Activated T-cell treated with anti-CD3 and anti-CD28 coated beads, Interleukin-2, amount 50 U/mL, for 72 hours (primary cell): ENCODE measurements at regions not wholly inside any gene's neighbourhood (a gene's known extent, or its start where the extent isn't known, plus 50 kb on each side); places are given as distances from the start of the nearest gene placed in this dataset.

Source experiments
- ATAC-seq, 2 donors: fragments of 150-1000 bp; cut with Tn5 transposase; replicated peaks in 1 of 2; 2 replicates each; pipeline ENCODE4 v1.10.0; 2021; ENCODE audit warnings: moderate library complexity in 2 of 2, mild to moderate bottlenecking in 1 of 2
- DNase-seq, 2 donors: peaks; one replicate each; pipeline ENCODE4 v3.0.0; 2021 to 2022; ENCODE audit warnings: mixed read lengths in 1 of 2
- H3K27ac Mint-ChIP-seq: one replicate; pipeline ENCODE4 v1.8.0; 2022; ENCODE audit warnings: mild to moderate bottlenecking, moderate library complexity, mixed read lengths
- H3K27me3 Mint-ChIP-seq: one replicate; pipeline ENCODE4 v1.8.0; 2022; ENCODE audit warnings: low read depth, mixed read lengths
- H3K36me3 Mint-ChIP-seq, 2 donors: one replicate each; pipeline ENCODE4 v1.8.0; 2022; ENCODE audit warnings: mixed read lengths in 2 of 2, mild to moderate bottlenecking in 1 of 2; ENCODE audit not compliant: insufficient read depth in 2 of 2
- H3K4me1 Mint-ChIP-seq: one replicate; pipeline ENCODE4 v1.8.0; 2022; ENCODE audit warnings: low read depth, mixed read lengths
- H3K4me3 Mint-ChIP-seq, 2 donors: one replicate each; pipeline ENCODE4 v1.8.0; 2022; ENCODE audit warnings: mild to moderate bottlenecking in 2 of 2, mixed read lengths in 2 of 2, moderate library complexity in 2 of 2
- H3K9me3 Mint-ChIP-seq, 2 donors: one replicate each; pipeline ENCODE4 v1.8.0; 2022; ENCODE audit warnings: mixed read lengths in 2 of 2

- no peak for ATAC-seq
- no peak overlapping the region for H3K27ac Mint-ChIP-seq
- no peaks in the 10 kb centered on the region for H3K27me3 Mint-ChIP-seq
- peaks cover 3 to 9% of the 10 kb centered on the region in 2 donors for H3K9me3 Mint-ChIP-seq
- no peak overlapping the region for H3K4me3 Mint-ChIP-seq
- H3K36me3 Mint-ChIP-seq, result no peaks in the 10 kb centered on the region
- no peak for DNase-seq
- H3K4me1 Mint-ChIP-seq, result no peaks in the 10 kb centered on the region
Measured at GRCh38 chr10:83555264-83555663, 584.0 kb upstream of the GHITM start.

- Mint-ChIP-seq H3K4me1 (no peaks in the 10 kb centered on the region), H3K36me3 (no peaks in the 10 kb centered on the region), H3K9me3 (peaks cover 8 to 10% of the 10 kb centered on the region in 2 donors), H3K27ac (no peak overlapping the region), H3K4me3 (no peak overlapping the region), H3K27me3 (no peaks in the 10 kb centered on the region)
- ATAC-seq (no peak), DNase-seq (no peak)
Measured at GRCh38 chr10:83562381-83562780, 576.9 kb upstream of the GHITM start.

GRCh38 chr10:83564889-83565588 is 574.3 kb upstream of the GHITM start:
- H3K27me3 Mint-ChIP-seq, result no peaks in the 10 kb centered on the region
- no peak for DNase-seq
- no peak for ATAC-seq
- no peaks in the 10 kb centered on the region for H3K4me1 Mint-ChIP-seq
- no peak overlapping the region for H3K27ac Mint-ChIP-seq
- H3K9me3 Mint-ChIP-seq, result peaks cover 8% of the 10 kb centered on the region in 2 donors
- H3K36me3 Mint-ChIP-seq, result no peaks in the 10 kb centered on the region
- no peak overlapping the region for H3K4me3 Mint-ChIP-seq

- Mint-ChIP-seq H3K4me3 (no peak overlapping the region), H3K4me1 (no peaks in the 10 kb centered on the region), H3K27ac (no peak overlapping the region), H3K27me3 (no peaks in the 10 kb centered on the region), H3K9me3 (peaks cover 1 to 2% of the 10 kb centered on the region in 2 donors), H3K36me3 (no peaks in the 10 kb centered on the region)
- DNase-seq, result no peak
- no peak for ATAC-seq
Measured at GRCh38 chr10:83572036-83572435, 567.3 kb upstream of the GHITM start.

- Mint-ChIP-seq H3K36me3 (no peaks in the 10 kb centered on the region), H3K4me3 (no peak overlapping the region), H3K27ac (no peak overlapping the region), H3K27me3 (no peaks in the 10 kb centered on the region), H3K4me1 (no peaks in the 10 kb centered on the region), H3K9me3 (peaks cover 5 to 9% of the 10 kb centered on the region in 2 donors)
- DNase-seq (no peak), ATAC-seq (no peak)
Measured at GRCh38 chr10:83574770-83575169, 564.5 kb upstream of the GHITM start.

GRCh38 chr10:83577421-83577820 is 561.9 kb upstream of the GHITM start:
- DNase-seq, result no peak
- ATAC-seq, result no peak
- H3K4me1 Mint-ChIP-seq, result no peaks in the 10 kb centered on the region
- H3K36me3 Mint-ChIP-seq, result no peaks in the 10 kb centered on the region
- H3K27me3 Mint-ChIP-seq, result no peaks in the 10 kb centered on the region
- no peak overlapping the region for H3K4me3 Mint-ChIP-seq
- no peak overlapping the region for H3K27ac Mint-ChIP-seq
- peaks cover 5 to 8% of the 10 kb centered on the region in 2 donors for H3K9me3 Mint-ChIP-seq

GRCh38 chr10:83580373-83581012 is 558.8 kb upstream of the GHITM start:
- ATAC-seq (no peak), DNase-seq (no peak)
- no peaks in the 10 kb centered on the region for H3K4me1 Mint-ChIP-seq
- peaks cover 5 to 8% of the 10 kb centered on the region in 2 donors for H3K9me3 Mint-ChIP-seq
- H3K4me3 Mint-ChIP-seq, result no peak overlapping the region
- H3K27me3 Mint-ChIP-seq, result no peaks in the 10 kb centered on the region
- no peaks in the 10 kb centered on the region for H3K36me3 Mint-ChIP-seq
- no peak overlapping the region for H3K27ac Mint-ChIP-seq

GRCh38 chr10:83582407-83583095 is 556.8 kb upstream of the GHITM start:
- DNase-seq, result no peak
- no peak overlapping the region for H3K27ac Mint-ChIP-seq
- no peaks in the 10 kb centered on the region for H3K27me3 Mint-ChIP-seq
- no peak for ATAC-seq
- H3K4me1 Mint-ChIP-seq, result no peaks in the 10 kb centered on the region
- H3K9me3 Mint-ChIP-seq, result peaks cover 5% of the 10 kb centered on the region in 2 donors
- no peak overlapping the region for H3K4me3 Mint-ChIP-seq
- H3K36me3 Mint-ChIP-seq, result no peaks in the 10 kb centered on the region

GRCh38 chr10:83585686-83586085 is 553.6 kb upstream of the GHITM start:
- no peaks in the 10 kb centered on the region for H3K4me1 Mint-ChIP-seq
- peaks cover 0 to 2% of the 10 kb centered on the region in 2 donors for H3K9me3 Mint-ChIP-seq
- no peaks in the 10 kb centered on the region for H3K36me3 Mint-ChIP-seq
- DNase-seq, result no peak
- H3K4me3 Mint-ChIP-seq, result no peak overlapping the region
- no peak overlapping the region for H3K27ac Mint-ChIP-seq
- ATAC-seq, result no peak
- H3K27me3 Mint-ChIP-seq, result no peaks in the 10 kb centered on the region

GRCh38 chr10:83592337-83592935 is 546.9 kb upstream of the GHITM start:
- Mint-ChIP-seq H3K9me3 (peaks cover 8 to 11% of the 10 kb centered on the region in 2 donors), H3K4me1 (no peaks in the 10 kb centered on the region), H3K4me3 (no peak overlapping the region), H3K27ac (no peak overlapping the region), H3K27me3 (no peaks in the 10 kb centered on the region), H3K36me3 (peaks cover 2 to 3% of the 10 kb centered on the region in 2 donors)
- no peak for DNase-seq
- ATAC-seq, result no peak

GRCh38 chr10:83603708-83604107 is 535.6 kb upstream of the GHITM start:
- DNase-seq (peak in 1 of 2 donors; percentile 3), ATAC-seq (peak; percentile 46 to 75)
- Mint-ChIP-seq H3K27me3 (peaks cover 6% of the 10 kb centered on the region), H3K27ac (no peak overlapping the region), H3K36me3 (no peaks in the 10 kb centered on the region), H3K4me3 (no peak overlapping the region), H3K4me1 (peaks cover 12% of the 10 kb centered on the region), H3K9me3 (peaks cover 8 to 11% of the 10 kb centered on the region in 2 donors)

GRCh38 chr10:83605783-83606630 is 533.3 kb upstream of the GHITM start:
- Mint-ChIP-seq H3K4me3 (no peak overlapping the region), H3K36me3 (no peaks in the 10 kb centered on the region), H3K27ac (no peak overlapping the region), H3K4me1 (peaks cover 12% of the 10 kb centered on the region), H3K27me3 (peaks cover 6% of the 10 kb centered on the region), H3K9me3 (peaks cover 8 to 11% of the 10 kb centered on the region in 2 donors)
- DNase-seq, result no peak
- no peak for ATAC-seq
